ENCODE measurements at regions not wholly inside any gene's neighbourhood (a gene's known extent, or its start where the extent isn't known, plus 50 kb on each side); places are given as distances from the start of the nearest gene placed in this dataset.

- no peak for TF ChIP-seq POLR2A (IDR thresholded peaks at IDR 0.05)
- no peak for TF ChIP-seq CTCF (IDR thresholded peaks at IDR 0.05)
These were observed 113.7 kb upstream of the PALMD start for GRCh38 chr1:99532276-99532580.

Measured in adrenal gland (tissue), 5 donors.